PC-9 (cell line): ENCODE measurements at regions not wholly inside any gene's neighbourhood (a gene's known extent, or its start where the extent isn't known, plus 50 kb on each side); places are given as distances from the start of the nearest gene placed in this dataset.

Source experiments
- BruUV-seq: library from RNA; stranded (reverse); fragments of 400-500 nt; replicated peaks from 2 replicates; lab custom pipeline; 2021; lab: Mats Ljungman, UMichigan
- CTCF ChIA-PET: fragments of 300-600 bp; sonication (Branson Sonifier 250); formaldehyde crosslinking; loops from one replicate; lab custom pipeline; 2022; ENCODE audit warnings: antibody characterized with exemption; lab: Charles Lee
- POLR2A ChIA-PET: fragments of 300-600 bp; sonication (Branson Sonifier 250); formaldehyde crosslinking; loops from one replicate; lab custom pipeline; 2022; ENCODE audit warnings: antibody characterized with exemption; ENCODE audit not compliant: unreplicated experiment; lab: Charles Lee
- DNase-seq, 2 experiments: peaks; one replicate each; pipeline versions ENCODE4 v3.0.0 to v3.0.0-alpha.2; 2015 to 2022; ENCODE audit warnings: mixed read lengths in 1 of 2
- H2AFZ ChIP-seq: fragments of 200-600 bp; sonication (generic); 2 replicates; pipeline ENCODE4 v1.8.1; 2017; ENCODE audit warnings: antibody characterized with exemption
- H3F3A ChIP-seq: fragments of 200-600 bp; sonication (generic); 2 replicates; pipeline ENCODE4 v1.8.1; 2017; ENCODE audit warnings: antibody characterized with exemption, mild to moderate bottlenecking, low read depth; ENCODE audit not compliant: insufficient read depth
- H3K27ac ChIP-seq: fragments of 200-600 bp; sonication (generic); 2 replicates; pipeline ENCODE4 v1.6.1; 2016; ENCODE audit warnings: mixed run types
- H3K27me3 ChIP-seq: fragments of 200-600 bp; sonication (generic); 2 replicates; pipeline ENCODE4 v1.6.1; 2016; ENCODE audit warnings: low read depth, mixed run types; ENCODE audit not compliant: insufficient read depth
- H3K36me3 ChIP-seq: fragments of 200-600 bp; sonication (generic); 2 replicates; pipeline ENCODE4 v1.6.1; 2016; ENCODE audit warnings: low read depth, mixed run types
- H3K4me1 ChIP-seq: fragments of 200-600 bp; sonication (generic); replicated peaks from 2 replicates; pipeline ENCODE4 v1.6.1; 2016; ENCODE audit warnings: mixed run types; ENCODE audit not compliant: insufficient read depth
- H3K4me2 ChIP-seq: fragments of 200-600 bp; sonication (generic); 2 replicates; pipeline ENCODE4 v1.6.1; 2017; ENCODE audit warnings: mixed run types
- H3K4me3 ChIP-seq: fragments of 200-600 bp; sonication (generic); 2 replicates; pipeline ENCODE4 v1.6.1; 2016; ENCODE audit warnings: mixed run types
- H3K79me2 ChIP-seq: fragments of 200-600 bp; sonication (generic); 2 replicates; pipeline ENCODE4 v1.6.1; 2017; ENCODE audit warnings: low read depth, mixed run types
- H3K9me2 ChIP-seq: fragments of 200-600 bp; sonication (generic); 2 replicates; pipeline ENCODE4 v1.8.1; 2017; ENCODE audit warnings: mild to moderate bottlenecking; ENCODE audit not compliant: insufficient read depth
- H3K9me3 ChIP-seq: fragments of 200-600 bp; sonication (generic); 2 replicates; pipeline ENCODE4 v1.8.1; 2016; ENCODE audit warnings: low read depth; ENCODE audit not compliant: insufficient read depth
- H4K20me1 ChIP-seq: fragments of 200-600 bp; sonication (generic); 2 replicates; pipeline ENCODE4 v1.8.1; 2017; ENCODE audit not compliant: insufficient read depth
- CTCF ChIP-seq: fragments of 200-600 bp; sonication (generic); conservative IDR thresholded peaks from 2 replicates; pipeline ENCODE4 v1.6.1; 2017; ENCODE audit warnings: mixed run types, antibody characterized with exemption, mild to moderate bottlenecking, moderate library complexity
- EZH2 ChIP-seq: fragments of 200-600 bp; sonication (generic); IDR thresholded peaks from 2 replicates; pipeline ENCODE4 v1.8.0; 2017; ENCODE audit warnings: antibody characterized with exemption, low read depth
- intact Hi-C: fragments of 100-400 bp; cut with micrococcal nuclease; formaldehyde crosslinking; loops from one replicate; pipeline ENCODE4 v1.10.0; 2022; ENCODE audit not compliant: unreplicated experiment

DNA sequence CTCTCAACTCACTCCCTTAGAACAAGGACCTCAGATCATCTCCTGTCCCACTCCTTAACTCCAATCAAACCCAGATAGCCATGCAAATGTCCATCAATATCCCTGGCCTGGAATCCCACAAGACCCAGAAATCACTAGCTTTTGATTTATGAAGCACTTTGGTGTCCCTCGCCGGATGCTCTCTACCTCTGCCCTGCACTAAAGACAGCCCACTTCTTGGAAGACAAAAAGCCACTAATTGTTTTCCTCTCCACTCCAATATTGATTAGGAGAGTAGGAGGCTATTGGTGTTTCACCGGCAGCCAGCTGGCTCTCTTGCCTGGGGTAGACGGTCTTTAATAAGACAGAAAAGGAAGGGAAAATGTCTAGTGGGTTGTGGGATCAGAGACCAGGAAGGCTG, 221.2 kb downstream of the BUD13 start:
- intact Hi-C loops, result no loop called here
- Histone ChIP-seq H4K20me1 (no peaks in the 10 kb centered on the region), H3K27me3 (peaks cover 78% of the 10 kb centered on the region), H3K27ac (no peak overlapping the region), H3K9me3 (no peaks in the 10 kb centered on the region), H3K9me2 (no peaks in the 10 kb centered on the region), H3F3A (no peaks in the 10 kb centered on the region), H3K36me3 (no peaks in the 10 kb centered on the region), H3K4me3 (no peak overlapping the region), H3K4me1 (no peaks in the 10 kb centered on the region), H3K79me2 (no peaks in the 10 kb centered on the region), H2AFZ (no peak overlapping the region), H3K4me2 (no peak overlapping the region)
- CTCF ChIA-PET, result no interaction called here
- POLR2A ChIA-PET, result no interaction called here
- BruUV-seq, result no TSS peak
- no peak for DNase-seq
- TF ChIP-seq CTCF (no peak), EZH2 (no peak)

GRCh38 chr11:116548256-116548655, 224.5 kb downstream of the BUD13 start:
- H3F3A ChIP-seq, result no peaks in the 10 kb centered on the region
- no peak for DNase-seq
- no peaks in the 10 kb centered on the region for H4K20me1 ChIP-seq
- intact Hi-C loops, result no loop called here
- peaks cover 77% of the 10 kb centered on the region for H3K27me3 ChIP-seq
- no peaks in the 10 kb centered on the region for H3K79me2 ChIP-seq
- no peak overlapping the region for H2AFZ ChIP-seq
- no peak overlapping the region for H3K4me2 ChIP-seq
- no peak overlapping the region for H3K4me3 ChIP-seq
- no peak overlapping the region for H3K27ac ChIP-seq
- BruUV-seq, result no TSS peak
- CTCF ChIA-PET, result no interaction called here
- H3K4me1 ChIP-seq, result no peaks in the 10 kb centered on the region
- POLR2A ChIA-PET, result no interaction called here
- no peaks in the 10 kb centered on the region for H3K36me3 ChIP-seq
- no peaks in the 10 kb centered on the region for H3K9me2 ChIP-seq
- TF ChIP-seq CTCF, result no peak
- no peak for TF ChIP-seq EZH2
- H3K9me3 ChIP-seq, result no peaks in the 10 kb centered on the region

DNA sequence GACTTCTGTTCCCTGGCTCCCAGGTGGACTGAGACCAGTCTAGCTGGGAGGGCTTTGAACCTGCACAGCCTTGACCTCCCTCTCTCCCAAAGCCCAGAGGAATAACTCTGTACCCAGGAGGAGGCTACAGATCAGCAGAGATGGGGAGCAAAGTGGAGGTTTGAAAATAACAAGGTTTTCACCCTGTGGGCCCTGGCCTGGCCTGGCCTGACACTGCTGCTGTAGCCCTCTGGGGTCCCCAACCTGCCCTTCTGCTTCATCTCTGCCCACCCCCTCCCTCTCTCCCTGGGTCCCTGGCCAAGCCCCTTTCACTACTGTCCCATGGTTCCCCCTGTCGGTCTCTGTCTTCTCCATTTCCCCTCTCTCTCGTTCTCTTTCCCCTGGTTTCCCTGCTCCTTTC, 225.2 kb downstream of the BUD13 start:
- H3K9me2 ChIP-seq, result no peaks in the 10 kb centered on the region
- TF ChIP-seq EZH2 (no peak), CTCF (no peak)
- CTCF ChIA-PET, result no interaction called here
- H3K4me3 ChIP-seq, result no peak overlapping the region
- intact Hi-C loops, result no loop called here
- H3K4me1 ChIP-seq, result no peaks in the 10 kb centered on the region
- H4K20me1 ChIP-seq, result no peaks in the 10 kb centered on the region
- BruUV-seq, result no TSS peak
- DNase-seq, result no peak
- peaks cover 72% of the 10 kb centered on the region for H3K27me3 ChIP-seq
- no peaks in the 10 kb centered on the region for H3K9me3 ChIP-seq
- no peak overlapping the region for H2AFZ ChIP-seq
- H3K36me3 ChIP-seq, result no peaks in the 10 kb centered on the region
- H3F3A ChIP-seq, result no peaks in the 10 kb centered on the region
- POLR2A ChIA-PET, result no interaction called here
- no peak overlapping the region for H3K4me2 ChIP-seq
- H3K79me2 ChIP-seq, result no peaks in the 10 kb centered on the region
- no peak overlapping the region for H3K27ac ChIP-seq
